Endothelial cell of umbilical vein (primary cell): ENCODE measurements at regions not wholly inside any gene's neighbourhood (a gene's known extent, or its start where the extent isn't known, plus 50 kb on each side); places are given as distances from the start of the nearest gene placed in this dataset.

Experiments
- BruUV-seq: library from RNA; stranded (reverse); fragments of 400-500 nt; replicated peaks from 2 replicates; lab custom pipeline; 2021; lab: Mats Ljungman, UMichigan
- CTCF ChIA-PET: fragments of 300-600, 350-600 bp; sonication (Branson Sonifier 250); formaldehyde crosslinking; loops from one replicate; lab custom pipeline; 2021; ENCODE audit warnings: antibody characterized with exemption, inconsistent platforms; lab: Charles Lee
- POLR2A ChIA-PET: fragments of 300-600, 350-600 bp; sonication (Branson Sonifier 250); formaldehyde crosslinking; loops from one replicate; lab custom pipeline; 2021; ENCODE audit warnings: antibody characterized with exemption, inconsistent platforms; lab: Charles Lee
- DNase-seq: peaks from one replicate; pipeline ENCODE4 v3.0.0-alpha.2; 2011; ENCODE audit warnings: low read depth, low spot score
- FAIRE-seq: peaks from 2 replicates; lab custom pipeline; 2011; peaks lifted over from hg19 to GRCh38; lab: Jason Lieb, UNC
- H2AFZ ChIP-seq: 2 replicates; pipeline ENCODE4 v1.6.0; 2012; ENCODE audit warnings: low read depth, low read length, control low read depth, inconsistent platforms
- H3K27ac ChIP-seq: 2 replicates; pipeline ENCODE4 v1.5.1; 2011; ENCODE audit warnings: low read depth, mild to moderate bottlenecking, control low read depth, low read length, moderate library complexity; ENCODE audit not compliant: insufficient read depth
- H3K27me3 ChIP-seq, 2 experiments: 2 replicates each; pipeline versions ENCODE4 v1.6.0 to v1.6.1; 2011; ENCODE audit warnings: low read length in 2 of 2, mixed read lengths in 1 of 2; ENCODE audit not compliant: control insufficient read depth in 2 of 2, insufficient read depth in 2 of 2
- H3K36me3 ChIP-seq, 2 experiments: 2 replicates in 1 of 2; 3 replicates in 1 of 2; pipeline ENCODE4 v1.5.1; 2011; ENCODE audit warnings: low read length in 2 of 2, mild to moderate bottlenecking in 1 of 2, moderate library complexity in 1 of 2; ENCODE audit not compliant: control insufficient read depth in 2 of 2, insufficient read depth in 2 of 2; ENCODE audit errors: extremely low read depth in 1 of 2
- H3K4me1 ChIP-seq: 3 replicates; pipeline ENCODE4 v1.5.1; 2011; ENCODE audit warnings: mild to moderate bottlenecking, low read length; ENCODE audit not compliant: control insufficient read depth, insufficient read depth; ENCODE audit errors: extremely low read depth
- H3K4me2 ChIP-seq: 2 replicates; pipeline ENCODE4 v1.6.1; 2011; ENCODE audit warnings: low read length, control low read depth, mixed read lengths; ENCODE audit not compliant: insufficient read depth
- H3K4me3 ChIP-seq, 3 experiments: fragments of 200-600 bp in 1 of 3; sonication (generic), shearing (Covaris generic) in 1 of 3; replicated peaks in 1 of 3; 2 replicates each; pipeline ENCODE4 v1.5.1; 2011 to 2016; ENCODE audit warnings: control low read depth in 3 of 3, low read length in 3 of 3, mild to moderate bottlenecking in 2 of 3, inconsistent platforms in 1 of 3, low read depth in 1 of 3, moderate library complexity in 1 of 3; ENCODE audit not compliant: insufficient read depth in 1 of 3
- H3K79me2 ChIP-seq: 2 replicates; pipeline ENCODE4 v1.6.0; 2012; ENCODE audit warnings: low read length, inconsistent platforms; ENCODE audit not compliant: control insufficient read depth, insufficient read depth
- H3K9ac ChIP-seq: replicated peaks from 2 replicates; pipeline ENCODE3; 2011; ENCODE audit warnings: low read length, control low read depth; ENCODE audit not compliant: insufficient read depth; ENCODE audit errors: extremely low read depth
- H3K9me1 ChIP-seq: replicated peaks from 3 replicates; pipeline ENCODE4 v1.6.0; 2011; ENCODE audit warnings: mild to moderate bottlenecking, low read length; ENCODE audit not compliant: control insufficient read depth, insufficient read depth; ENCODE audit errors: extremely low read depth
- H3K9me3 ChIP-seq: replicated peaks from 2 replicates; pipeline ENCODE4 v1.5.1; 2012; ENCODE audit warnings: low read length, inconsistent platforms; ENCODE audit not compliant: control insufficient read depth, insufficient read depth
- H4K20me1 ChIP-seq: replicated peaks from 2 replicates; pipeline ENCODE3; 2011; ENCODE audit warnings: mild to moderate bottlenecking, low read length; ENCODE audit not compliant: control insufficient read depth, insufficient read depth; ENCODE audit errors: extremely low read depth
- EZH2 ChIP-seq: IDR thresholded peaks from 2 replicates; pipeline ENCODE4 v1.6.1; 2012; ENCODE audit warnings: borderline replicate concordance, low read depth, mild to moderate bottlenecking, moderate library complexity, low read length, inconsistent platforms; ENCODE audit not compliant: severe bottlenecking
- FOS ChIP-seq: IDR thresholded peaks from 2 replicates; pipeline ENCODE4 v1.6.1; 2011; ENCODE audit warnings: mild to moderate bottlenecking, low read length, moderate library complexity, borderline replicate concordance; ENCODE audit not compliant: insufficient read depth
- GATA2 ChIP-seq: IDR thresholded peaks from 2 replicates; pipeline ENCODE4 v1.7.0; 2011; ENCODE audit warnings: low read depth, mild to moderate bottlenecking, moderate library complexity, mixed read lengths, low read length; ENCODE audit not compliant: insufficient read length, insufficient read depth
- JUN ChIP-seq: IDR thresholded peaks from 2 replicates; pipeline ENCODE4 v1.6.1; 2011; ENCODE audit warnings: borderline replicate concordance, low read depth; ENCODE audit not compliant: insufficient read length, insufficient read depth
- MYC ChIP-seq: IDR thresholded peaks from one replicate; pipeline ENCODE4 v1.6.1; 2011; ENCODE audit warnings: mild to moderate bottlenecking, low read depth, low read length
- POLR2A ChIP-seq: IDR thresholded peaks from 2 replicates; pipeline ENCODE4 v1.6.1; 2012; ENCODE audit warnings: low read depth, mild to moderate bottlenecking, control low read depth, low read length
- POLR2AphosphoS5 ChIP-seq: IDR thresholded peaks from 2 replicates; pipeline ENCODE4 v1.6.1; 2012; ENCODE audit warnings: low read depth, mild to moderate bottlenecking, control low read depth, low read length, moderate library complexity; ENCODE audit not compliant: insufficient read depth
- dilution Hi-C: fragments of 300-500 bp; cut with MboI; formaldehyde crosslinking; loops from one replicate; pipeline ENCODE4 v1.15.0; 2019; ENCODE audit warnings: low sequenced_read_pairs; ENCODE audit not compliant: extremely low pct_ligation_motif_present
- intact Hi-C: fragments of 100-400 bp; cut with micrococcal nuclease; formaldehyde crosslinking; loops from one replicate; pipeline ENCODE4 v1.10.0; 2022
- TF ChIP-seq, protein P1 (sequence below), 2 donors: IDR thresholded peaks; 1 replicate in 1 of 2; 2 replicates in 1 of 2; pipeline ENCODE4 v1.5.1; 2011; ENCODE audit warnings: low read length in 2 of 2, mild to moderate bottlenecking in 2 of 2, moderate library complexity in 2 of 2, control low read depth in 1 of 2, inconsistent platforms in 1 of 2, low read depth in 1 of 2; ENCODE audit not compliant: insufficient read depth in 1 of 2; ENCODE audit errors: extremely low read depth in 1 of 2
- TF ChIP-seq, protein P2 (sequence below): IDR thresholded peaks from 2 replicates; pipeline ENCODE4 v1.6.1; 2011; ENCODE audit not compliant: insufficient read depth, insufficient read length

DNA sequence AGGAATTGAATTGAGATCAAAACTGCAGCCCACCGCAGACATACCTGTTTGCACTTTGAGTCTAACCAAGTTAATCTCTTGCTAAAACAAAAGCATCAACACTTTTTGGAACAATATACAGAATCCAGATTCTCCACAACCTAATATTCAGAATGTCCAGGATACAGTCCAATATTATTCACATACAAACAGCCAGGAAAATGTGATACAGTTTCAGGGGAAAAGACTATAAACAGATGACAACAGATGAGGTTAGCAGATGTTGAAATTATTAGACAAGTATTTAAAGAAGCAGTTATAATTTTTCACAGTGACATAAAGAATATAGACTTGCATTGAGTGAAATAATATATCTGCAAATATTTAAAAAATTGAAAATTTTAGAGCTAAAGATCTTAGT, 678.1 kb upstream of the CXADR start:
- POLR2A ChIA-PET = no interaction called here
- no peak for FAIRE-seq
- no peaks in the 10 kb centered on the region for H3K27me3 ChIP-seq
- H3K4me1 ChIP-seq = no peaks in the 10 kb centered on the region
- H3K4me3 ChIP-seq = no peak overlapping the region
- H3K79me2 ChIP-seq = no peaks in the 10 kb centered on the region
- intact Hi-C loops = no loop called here
- no peaks in the 10 kb centered on the region for H3K9me3 ChIP-seq
- no peak overlapping the region for H3K27ac ChIP-seq
- H3K4me2 ChIP-seq = no peak overlapping the region
- H3K9ac ChIP-seq = no peak overlapping the region
- H3K36me3 ChIP-seq = no peaks in the 10 kb centered on the region
- CTCF ChIA-PET = interaction anchor here (0.7 to 1.1 kb wide), 2 partner anchors 15 to 59 kb away, joined by 3 read pairs; no protein-coding TSS in a partner anchor
- H2AFZ ChIP-seq = no peak overlapping the region
- no peaks in the 10 kb centered on the region for H3K9me1 ChIP-seq
- no peaks in the 10 kb centered on the region for H4K20me1 ChIP-seq
- DNase-seq = no peak
- no TSS peak for BruUV-seq
- TF ChIP-seq POLR2AphosphoS5 (no peak), GATA2 (no peak), POLR2A (no peak), EZH2 (no peak)
- dilution Hi-C loops = no loop called here

DNA sequence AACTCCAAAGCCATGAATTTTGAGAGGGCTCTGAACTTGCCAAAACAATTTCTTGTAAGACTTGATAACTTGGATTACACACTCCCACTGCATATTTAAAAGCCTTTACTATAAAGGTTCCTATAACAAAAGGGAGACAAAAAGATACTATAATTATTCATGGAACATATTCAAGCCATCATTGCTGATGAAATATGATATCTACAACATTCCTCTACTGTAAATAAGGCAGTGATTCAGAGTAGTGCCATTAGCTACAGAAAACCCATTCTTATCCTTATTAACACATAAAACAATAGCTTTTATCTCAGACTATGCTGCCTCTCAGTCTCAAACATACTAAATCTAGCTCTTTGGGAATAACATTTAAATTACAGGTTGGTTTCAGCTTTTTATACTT, 675.5 kb upstream of the CXADR start:
- ChIA-PET CTCF (interaction anchor here (1.1 to 1.4 kb wide), 3 partner anchors 10 to 40 kb away, joined by 3 to 4 read pairs (median 4); no protein-coding TSS in a partner anchor), POLR2A (no interaction called here)
- Histone ChIP-seq H3K4me2 (no peak overlapping the region), H3K27me3 (no peaks in the 10 kb centered on the region), H3K4me3 (no peak overlapping the region), H3K9ac (no peak overlapping the region), H3K79me2 (no peaks in the 10 kb centered on the region), H3K36me3 (no peaks in the 10 kb centered on the region), H2AFZ (no peak overlapping the region), H3K4me1 (no peaks in the 10 kb centered on the region), H3K9me1 (no peaks in the 10 kb centered on the region), H3K27ac (no peak overlapping the region), H3K9me3 (no peaks in the 10 kb centered on the region), H4K20me1 (no peaks in the 10 kb centered on the region)
- TF ChIP-seq POLR2A (no peak), JUN (no peak), EZH2 (no peak), FOS (no peak), MYC (no peak), POLR2AphosphoS5 (no peak)
- TF ChIP-seq, protein P1, sequence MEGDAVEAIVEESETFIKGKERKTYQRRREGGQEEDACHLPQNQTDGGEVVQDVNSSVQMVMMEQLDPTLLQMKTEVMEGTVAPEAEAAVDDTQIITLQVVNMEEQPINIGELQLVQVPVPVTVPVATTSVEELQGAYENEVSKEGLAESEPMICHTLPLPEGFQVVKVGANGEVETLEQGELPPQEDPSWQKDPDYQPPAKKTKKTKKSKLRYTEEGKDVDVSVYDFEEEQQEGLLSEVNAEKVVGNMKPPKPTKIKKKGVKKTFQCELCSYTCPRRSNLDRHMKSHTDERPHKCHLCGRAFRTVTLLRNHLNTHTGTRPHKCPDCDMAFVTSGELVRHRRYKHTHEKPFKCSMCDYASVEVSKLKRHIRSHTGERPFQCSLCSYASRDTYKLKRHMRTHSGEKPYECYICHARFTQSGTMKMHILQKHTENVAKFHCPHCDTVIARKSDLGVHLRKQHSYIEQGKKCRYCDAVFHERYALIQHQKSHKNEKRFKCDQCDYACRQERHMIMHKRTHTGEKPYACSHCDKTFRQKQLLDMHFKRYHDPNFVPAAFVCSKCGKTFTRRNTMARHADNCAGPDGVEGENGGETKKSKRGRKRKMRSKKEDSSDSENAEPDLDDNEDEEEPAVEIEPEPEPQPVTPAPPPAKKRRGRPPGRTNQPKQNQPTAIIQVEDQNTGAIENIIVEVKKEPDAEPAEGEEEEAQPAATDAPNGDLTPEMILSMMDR (IDR thresholded peaks at IDR 0.05; ENCODE audit: extremely low read depth in 1 of 2, insufficient read depth in 1 of 2, low read depth in 1 of 2, low read length in 2 of 2) = no peak
- TF ChIP-seq, protein P2, sequence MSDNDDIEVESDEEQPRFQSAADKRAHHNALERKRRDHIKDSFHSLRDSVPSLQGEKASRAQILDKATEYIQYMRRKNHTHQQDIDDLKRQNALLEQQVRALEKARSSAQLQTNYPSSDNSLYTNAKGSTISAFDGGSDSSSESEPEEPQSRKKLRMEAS = no peak
- intact Hi-C loops = no loop called here
- FAIRE-seq (no peak), DNase-seq (no peak)
- dilution Hi-C loops = no loop called here
- no TSS peak for BruUV-seq
